HG03520 (cell line): ENCODE measurements at regions not wholly inside any gene's neighbourhood (a gene's known extent, or its start where the extent isn't known, plus 50 kb on each side); places are given as distances from the start of the nearest gene placed in this dataset.

Experiments
- ATAC-seq: cut with Tn5 transposase; IDR thresholded peaks from one replicate; pipeline ENCODE4 v1.9.1; 2021; ENCODE audit warnings: mild to moderate bottlenecking, moderate library complexity; ENCODE audit not compliant: unreplicated experiment

- ATAC-seq = no peak
These were observed 146.8 kb downstream of the FAM43A start for GRCh38 chr3:194832346-194833104.

DNA sequence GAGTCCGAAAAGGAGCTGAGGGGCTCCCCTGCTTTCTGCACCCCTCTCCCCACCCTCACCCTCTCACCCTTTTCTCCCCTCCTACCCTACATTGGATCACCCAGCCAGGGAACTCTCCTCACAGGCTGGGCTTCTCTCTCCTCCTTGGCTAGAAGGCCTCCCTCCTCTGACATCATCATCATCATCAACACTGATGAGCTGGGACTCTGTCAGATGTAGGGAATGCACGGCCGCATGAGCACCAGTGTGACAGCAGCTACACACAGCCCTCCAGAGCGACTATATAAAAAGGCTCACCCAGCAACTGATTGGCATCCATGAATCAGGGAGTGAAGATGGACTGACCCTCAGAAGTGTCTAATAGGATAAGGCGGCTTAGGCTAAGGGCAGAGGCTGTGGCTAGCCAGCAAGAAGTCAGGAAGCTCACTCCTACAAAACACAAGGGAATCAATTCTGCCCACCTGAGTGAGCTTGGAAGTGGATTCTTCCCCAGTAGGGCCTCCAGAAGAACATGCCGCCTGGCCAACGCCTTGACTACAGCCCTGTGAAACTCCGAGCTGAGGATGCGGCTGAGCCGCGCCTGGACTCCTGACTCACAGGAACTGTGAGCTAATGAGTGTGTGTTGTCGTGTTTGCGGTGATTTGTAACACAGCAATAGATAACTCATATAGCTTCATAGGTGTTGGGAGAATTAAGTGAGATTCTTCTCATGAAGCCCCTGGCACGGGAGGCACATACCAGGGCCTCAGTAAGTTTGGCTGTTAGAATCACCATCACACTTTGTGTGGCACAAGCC, 147.6 kb downstream of the FAM43A start:
- no peak for ATAC-seq

DNA sequence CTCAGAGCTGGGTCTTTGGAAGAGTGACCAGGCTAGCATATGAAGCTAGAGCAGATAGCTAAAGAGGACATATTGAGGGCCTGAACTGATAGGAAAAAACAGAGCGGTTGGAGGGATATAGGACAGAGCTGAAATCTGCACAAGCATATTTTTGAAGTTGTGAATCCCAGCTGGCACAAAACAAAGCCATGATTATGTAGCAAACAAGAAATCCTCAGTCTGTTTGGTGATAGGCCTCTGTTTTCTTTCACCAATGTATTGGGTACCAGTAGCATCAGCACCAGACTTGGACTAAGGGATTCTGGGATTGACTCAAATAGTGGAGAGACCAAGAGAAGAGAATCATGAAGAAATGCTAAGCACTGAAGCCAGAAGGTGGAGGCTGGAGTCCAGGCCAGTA, 151.0 kb downstream of the FAM43A start:
- ATAC-seq = no peak

DNA sequence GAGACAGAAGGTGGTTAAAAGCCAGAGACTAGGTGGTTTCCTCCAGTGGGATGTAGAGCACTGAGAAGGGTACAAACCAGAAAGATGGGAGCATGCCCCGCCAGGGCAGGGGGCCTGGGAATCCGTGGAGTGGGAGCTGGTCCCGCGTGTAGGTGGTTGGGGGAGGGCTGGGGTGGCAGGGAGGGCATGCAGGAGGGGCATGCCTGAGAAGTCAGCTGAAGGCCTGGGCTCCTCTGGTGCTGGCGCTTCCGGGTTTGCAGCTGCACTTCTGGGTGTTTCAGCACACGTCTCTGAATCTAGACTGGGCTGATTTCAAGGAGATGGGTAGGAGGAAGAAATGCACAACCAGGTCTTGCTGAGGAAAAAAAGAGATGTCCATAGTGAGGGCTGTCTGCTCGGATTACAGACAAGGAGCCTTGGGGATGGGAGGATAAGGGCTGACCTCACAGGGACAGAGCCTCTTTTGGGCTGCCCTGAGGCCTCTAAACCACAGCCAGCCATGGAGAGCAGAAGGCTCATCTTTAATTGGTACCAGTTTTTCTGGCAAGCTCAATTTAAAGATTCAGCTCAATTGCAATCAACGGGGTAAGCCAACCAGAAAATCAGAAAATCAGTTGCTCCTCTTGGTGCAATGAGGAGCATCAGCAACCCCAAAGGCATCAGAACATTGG, 151.9 kb downstream of the FAM43A start:
- ATAC-seq = no peak

DNA sequence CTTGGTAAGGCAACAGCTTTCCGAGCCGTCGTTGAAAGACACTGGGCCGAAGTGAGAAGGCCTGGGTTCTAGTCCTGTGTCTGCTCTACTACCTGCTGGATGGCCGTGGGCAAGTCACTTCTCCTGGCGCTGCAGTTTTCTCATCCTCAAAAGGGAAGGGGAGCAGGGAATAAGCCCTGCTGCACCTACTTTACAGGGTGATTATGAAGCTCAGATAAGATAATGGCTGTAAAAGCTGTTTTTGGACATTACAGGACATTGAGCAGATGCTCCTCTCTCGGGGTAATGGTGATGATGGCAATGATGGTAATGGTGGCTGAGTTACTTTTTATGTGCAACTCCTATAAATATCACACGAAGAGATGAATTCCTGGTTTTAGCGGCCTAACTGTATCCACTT, 152.6 kb downstream of the FAM43A start:
- no peak for ATAC-seq

DNA sequence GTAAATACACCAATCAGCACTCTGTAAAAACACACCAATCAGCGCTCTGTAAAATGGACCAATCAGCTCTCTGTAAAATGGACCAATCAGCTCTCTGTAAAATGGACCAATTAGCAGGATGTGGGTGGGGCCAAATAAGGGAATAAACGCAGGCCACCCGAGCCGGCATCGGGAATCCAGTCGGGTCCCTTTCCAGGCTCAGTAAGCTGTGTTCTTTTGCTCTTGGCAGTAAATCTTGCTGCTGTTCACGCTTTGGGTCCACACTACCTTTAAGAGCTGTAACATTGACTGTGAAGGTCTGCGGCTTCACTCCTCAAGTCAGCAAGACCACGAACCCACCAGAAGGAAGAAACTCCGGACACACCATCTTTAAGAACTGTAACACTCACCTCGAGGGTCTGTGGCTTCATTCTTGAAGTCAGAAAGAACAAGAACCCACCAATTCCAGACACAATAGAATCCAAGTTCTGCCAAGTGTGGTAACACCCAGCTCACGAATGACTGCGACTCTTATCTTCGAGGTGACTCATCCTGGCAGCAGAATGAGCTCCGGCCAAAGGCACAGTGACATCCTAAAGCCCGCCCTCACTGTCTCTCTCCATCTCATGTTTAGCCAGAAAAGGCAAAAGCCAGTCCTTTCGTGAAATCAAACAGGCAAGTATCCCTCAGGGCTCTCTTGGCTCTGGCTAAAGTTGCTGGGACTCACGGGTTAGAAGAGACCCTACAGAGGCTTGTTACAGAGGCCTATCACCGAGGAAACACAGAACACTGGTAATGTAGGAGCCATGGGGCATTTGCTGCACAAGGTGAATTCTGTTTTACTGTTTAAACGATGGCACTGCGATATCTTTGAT, 155.2 kb downstream of the FAM43A start:
- ATAC-seq = no peak

GRCh38 chr3:194841515-194841841, 155.8 kb downstream of the FAM43A start:
- ATAC-seq = no peak

- ATAC-seq = no peak
These were observed 157.9 kb downstream of the FAM43A start for GRCh38 chr3:194843556-194843955.

DNA sequence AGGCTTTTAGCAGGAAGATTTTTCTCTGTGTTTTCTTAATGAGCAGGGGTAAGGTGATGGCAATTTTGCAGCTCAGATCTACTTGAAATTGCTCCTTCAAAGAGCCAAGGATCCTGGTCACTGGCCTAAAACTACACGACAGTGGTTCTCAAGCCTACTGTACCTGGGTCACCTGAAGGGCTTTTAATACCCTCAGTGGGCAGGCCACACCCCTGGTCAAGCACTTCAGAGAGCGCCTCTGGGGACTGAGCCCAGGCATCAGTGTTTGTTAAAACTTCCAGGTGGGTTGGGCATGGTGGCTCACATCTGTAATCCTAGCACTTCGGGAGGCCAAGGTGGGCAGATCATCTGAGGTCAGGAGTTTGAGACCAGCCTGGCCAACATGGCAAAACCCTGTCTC, 158.4 kb downstream of the FAM43A start:
- ATAC-seq = no peak

DNA sequence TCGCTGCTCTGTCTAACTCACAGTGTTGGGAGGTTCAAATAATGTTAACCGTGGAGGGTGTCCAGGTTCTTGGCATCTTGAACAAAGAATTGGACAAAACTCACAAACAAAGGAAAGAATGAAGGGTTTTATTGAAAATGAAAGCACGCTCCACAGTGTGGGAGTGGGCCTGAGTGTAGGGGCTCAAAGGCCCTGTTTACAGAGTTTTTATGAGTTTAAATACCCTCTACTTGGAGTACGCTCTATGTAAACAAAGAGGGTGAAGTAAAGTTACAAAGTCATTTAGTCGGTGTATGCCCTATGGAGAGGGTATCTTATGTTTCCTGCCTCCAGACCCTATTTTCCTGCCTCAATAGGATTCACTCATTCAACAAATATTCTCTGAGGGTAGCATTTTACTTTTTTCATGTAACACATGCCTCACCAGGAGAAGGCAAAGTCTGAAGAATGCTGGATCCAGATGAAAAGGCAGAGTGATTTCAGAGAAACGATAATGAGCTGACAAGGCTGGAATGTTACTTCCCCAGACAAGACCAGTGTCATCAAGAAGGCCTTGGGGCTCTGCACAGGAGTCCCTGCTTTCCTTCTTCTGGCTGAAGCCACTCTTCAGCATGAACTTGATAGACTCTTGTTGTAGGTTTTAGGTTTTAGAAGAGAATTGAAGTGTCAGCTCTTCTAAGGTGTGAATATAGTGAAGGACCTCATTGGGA, 163.6 kb downstream of the FAM43A start:
- no peak for ATAC-seq

DNA sequence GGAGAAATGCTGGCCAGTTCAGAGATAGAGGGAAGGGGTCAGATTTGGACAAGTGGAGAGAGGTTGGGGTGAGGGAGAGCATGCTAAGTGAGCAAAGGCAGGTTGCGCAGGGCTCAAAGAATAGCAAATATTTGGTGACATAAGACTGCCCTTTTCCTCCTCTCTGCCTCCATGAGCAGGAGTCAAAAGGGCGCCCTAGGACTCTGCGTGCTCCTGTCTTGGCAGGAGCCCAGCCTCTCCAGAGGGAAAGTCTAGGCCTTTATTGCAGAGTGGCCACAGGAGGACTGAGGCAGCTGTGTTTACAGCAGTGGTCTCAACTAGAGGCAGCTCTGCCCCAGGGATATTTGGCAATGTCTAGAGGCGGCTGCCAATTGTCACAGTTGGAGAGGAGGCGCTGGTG, 165.6 kb downstream of the FAM43A start:
- ATAC-seq = no peak

DNA sequence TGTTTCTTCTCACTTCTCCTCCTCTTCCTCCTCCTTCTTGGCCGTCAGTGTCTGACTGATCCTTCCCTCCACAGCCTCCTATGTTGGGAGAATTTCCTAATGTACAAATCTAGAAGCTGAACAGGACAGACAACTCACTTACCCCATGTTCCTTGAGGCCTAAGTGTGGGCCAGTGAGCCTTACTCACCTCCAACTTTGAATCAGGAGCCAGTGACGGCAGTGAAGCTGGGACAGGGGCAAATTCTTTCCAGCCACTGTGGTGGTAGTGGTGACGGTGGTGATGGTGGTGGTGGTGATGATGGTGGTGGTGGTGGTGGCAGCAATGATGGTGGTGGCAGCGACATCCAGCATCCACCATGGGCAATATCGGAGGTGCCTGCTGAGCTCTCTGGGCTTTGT, 166.3 kb downstream of the FAM43A start:
- ATAC-seq = no peak

DNA sequence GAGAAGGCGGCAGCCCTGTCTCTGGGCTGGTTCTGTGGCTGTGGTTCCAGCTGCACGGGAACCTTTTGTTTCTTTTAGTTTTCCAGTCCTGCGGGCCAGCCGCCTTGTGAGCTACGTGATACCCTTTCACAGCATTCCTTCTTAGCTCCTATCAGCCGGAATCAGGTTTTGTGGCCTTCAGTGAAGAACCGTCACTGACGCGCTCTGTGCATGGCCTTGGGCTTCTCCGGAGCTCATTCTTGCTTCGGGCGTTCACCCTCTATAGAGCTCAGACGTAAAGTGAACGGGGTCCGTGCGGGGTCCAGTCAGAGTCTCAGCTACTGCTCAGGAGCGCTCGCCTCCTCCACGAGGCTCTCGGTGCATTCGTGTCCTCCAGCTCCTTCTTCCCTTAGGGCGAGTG, 166.7 kb downstream of the FAM43A start:
- no peak for ATAC-seq

GRCh38 chr3:194852831-194853508, 167.3 kb downstream of the FAM43A start:
- ATAC-seq = no peak

DNA sequence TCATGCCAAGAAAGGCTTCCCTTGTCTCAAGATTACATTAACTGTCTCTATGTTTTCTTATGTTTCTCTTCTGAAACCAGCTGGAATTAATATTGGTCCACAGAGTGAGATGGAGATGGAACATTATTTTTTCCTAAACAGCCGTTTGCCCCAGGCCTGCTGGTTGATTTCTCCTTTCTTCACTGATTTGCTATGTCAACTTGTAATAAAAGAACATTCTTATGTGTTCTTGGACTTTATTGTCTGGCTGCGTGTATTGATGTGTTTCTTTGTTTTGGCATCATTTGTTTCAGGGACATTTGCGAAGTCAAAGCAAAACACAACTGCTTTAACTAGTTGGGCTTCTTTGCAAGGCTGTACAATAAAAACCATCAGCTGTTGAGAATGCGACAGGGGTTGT, 168.5 kb downstream of the FAM43A start:
- ATAC-seq = no peak

DNA sequence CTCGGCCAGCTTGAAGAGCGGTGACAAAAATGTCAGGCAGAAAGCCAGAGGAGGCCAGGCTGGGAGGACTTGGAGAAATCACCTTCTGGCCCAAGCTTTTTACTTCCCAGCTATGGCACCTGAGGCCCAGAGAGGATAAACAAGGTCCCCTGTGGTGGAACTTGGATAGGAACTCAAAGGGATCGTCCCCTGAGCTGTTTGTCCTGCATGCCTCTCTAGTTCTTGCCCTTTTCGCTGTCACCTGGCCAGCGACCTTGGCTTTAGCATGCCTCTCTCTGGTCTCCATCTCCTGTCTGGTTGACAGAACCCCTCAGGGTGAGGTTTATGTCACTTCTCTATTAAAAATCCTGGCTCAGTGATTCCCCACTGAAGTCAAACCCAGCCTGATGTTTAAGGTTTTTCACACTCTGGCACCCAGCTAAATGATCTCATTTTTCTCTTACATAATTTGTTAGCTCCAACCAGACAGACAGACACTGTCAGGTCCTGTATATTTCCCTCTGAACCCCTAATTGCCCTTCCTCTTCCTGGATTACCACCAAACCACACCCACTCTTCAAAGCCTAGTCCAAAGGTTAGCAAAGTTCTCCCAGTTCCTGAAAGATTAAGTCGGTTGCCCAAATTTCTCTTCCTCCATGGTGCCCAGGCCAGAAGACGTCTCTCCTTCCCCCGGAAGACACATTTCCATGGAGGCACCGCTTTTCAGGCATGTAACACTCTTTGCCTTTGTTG, 169.1 kb downstream of the FAM43A start:
- no peak for ATAC-seq

DNA sequence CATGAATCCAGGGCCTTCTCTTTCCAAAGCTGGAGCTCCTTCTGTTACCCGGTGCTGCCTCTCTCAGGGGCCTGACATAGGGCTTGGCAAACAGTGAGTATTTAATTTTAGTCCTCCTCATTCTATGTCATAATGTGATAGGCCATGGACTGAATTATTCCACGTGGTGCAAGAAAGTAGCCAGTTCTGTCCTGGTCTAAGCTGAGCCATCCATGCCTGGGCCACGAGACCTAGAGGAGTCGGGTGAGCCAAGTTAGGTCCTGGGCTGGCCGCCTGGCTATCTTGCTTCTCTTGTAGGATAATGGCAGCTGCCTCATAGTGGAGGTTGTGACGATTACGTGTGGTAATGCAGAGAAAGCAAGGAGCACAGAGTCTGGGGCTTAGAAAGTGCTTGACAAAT, 170.6 kb downstream of the FAM43A start:
- ATAC-seq = no peak

- no peak for ATAC-seq
These were observed 171.9 kb downstream of the FAM43A start for GRCh38 chr3:194857469-194858113.

- ATAC-seq = no peak
These were observed 172.7 kb downstream of the FAM43A start for GRCh38 chr3:194858382-194858781.
